GM12878 (cell line): ENCODE measurements at regions not wholly inside any gene's neighbourhood (a gene's known extent, or its start where the extent isn't known, plus 50 kb on each side); places are given as distances from the start of the nearest gene placed in this dataset.

Source experiments
- ATAC-seq: fragments of 200-7000 bp; cut with Tn5 transposase; 3 replicates; pipeline ENCODE4 v1.9.1; 2020; ENCODE audit warnings: mild to moderate bottlenecking, moderate library complexity
- BruUV-seq: library from RNA; stranded (reverse); fragments of 400-500 nt; replicated peaks from 2 replicates; lab custom pipeline; 2021; lab: Mats Ljungman, UMichigan
- CTCF ChIA-PET: fragments of 300-600 bp; sonication (Branson Sonifier 250); formaldehyde crosslinking; extraction: SDS; loops from one replicate; lab custom pipeline; 2021; ENCODE audit warnings: inconsistent platforms; lab: Yijun Ruan, JAX
- POLR2A ChIA-PET: fragments of 350-600 bp; formaldehyde crosslinking; extraction: SDS; loops from one replicate; lab custom pipeline; 2021; ENCODE audit warnings: inconsistent platforms; lab: Charles Lee
- RAD21 ChIA-PET: fragments of 300-600 bp; sonication (Branson Sonifier 250); formaldehyde crosslinking; loops from one replicate; lab custom pipeline; 2023; ENCODE audit warnings: antibody characterized with exemption; ENCODE audit not compliant: unreplicated experiment; lab: Charles Lee
- SMC1A ChIA-PET: fragments of 300-600 bp; sonication (Branson Sonifier 250); formaldehyde crosslinking; loops from one replicate; lab custom pipeline; 2023; ENCODE audit not compliant: unreplicated experiment, uncharacterized antibody; lab: Charles Lee
- DNase-seq: peaks from one replicate; pipeline ENCODE4 v3.0.0-alpha.2; 2011; ENCODE audit warnings: low read depth, low spot score
- FAIRE-seq: peaks from 3 replicates; lab custom pipeline; 2011; peaks lifted over from hg19 to GRCh38; lab: Jason Lieb, UNC
- H2AFZ ChIP-seq: 2 replicates; pipeline ENCODE4 v1.6.0; 2011; ENCODE audit warnings: low read depth, low read length, control low read depth; ENCODE audit not compliant: control insufficient read depth
- H3K27ac ChIP-seq: 2 replicates; pipeline ENCODE4 v1.5.1; 2011; ENCODE audit warnings: control low read depth; ENCODE audit not compliant: control insufficient read depth, insufficient read depth
- H3K27me3 ChIP-seq, 2 experiments: replicated peaks in 1 of 2; 2 replicates each; pipeline versions ENCODE4 v1.6.0 to v1.6.1; 2011; ENCODE audit warnings: low read length in 1 of 2; ENCODE audit not compliant: control insufficient read depth in 2 of 2, insufficient read depth in 2 of 2
- H3K36me3 ChIP-seq, 2 experiments: 2 replicates each; pipeline ENCODE4 v1.5.1; 2011; ENCODE audit warnings: low read length in 1 of 2; ENCODE audit not compliant: control insufficient read depth in 2 of 2, insufficient read depth in 2 of 2
- H3K4me1 ChIP-seq: 2 replicates; pipeline ENCODE4 v1.6.1; 2011; ENCODE audit warnings: mild to moderate bottlenecking, low read length, moderate library complexity, mixed read lengths; ENCODE audit not compliant: control insufficient read depth, insufficient read depth
- H3K4me2 ChIP-seq: 2 replicates; pipeline ENCODE4 v1.6.0; 2011; ENCODE audit warnings: control low read depth; ENCODE audit not compliant: control insufficient read depth, insufficient read depth
- H3K4me3 ChIP-seq: fragments of 200-600 bp; sonication (generic); 2 replicates; pipeline ENCODE4 v1.5.1; 2016
- H3K79me2 ChIP-seq: 2 replicates; pipeline ENCODE4 v1.6.0; 2011; ENCODE audit warnings: low read length; ENCODE audit not compliant: control insufficient read depth, insufficient read depth
- H3K9ac ChIP-seq: 2 replicates; pipeline ENCODE4 v1.8.0; 2011; ENCODE audit warnings: low read length, control low read depth, mixed read lengths; ENCODE audit not compliant: control insufficient read depth, insufficient read depth
- H3K9me3 ChIP-seq: replicated peaks from 3 replicates; pipeline ENCODE4 v1.5.1; 2011; ENCODE audit warnings: mild to moderate bottlenecking, low read length; ENCODE audit not compliant: control insufficient read depth, insufficient read depth
- H4K20me1 ChIP-seq: 2 replicates; pipeline ENCODE4 v1.6.0; 2011; ENCODE audit not compliant: control insufficient read depth, insufficient read depth
- CREB1 ChIP-seq: IDR thresholded peaks from 2 replicates; pipeline ENCODE4 v1.6.1; 2012; ENCODE audit warnings: low read depth, mild to moderate bottlenecking, inconsistent platforms
- DPF2 ChIP-seq: fragments of 450-650 bp; IDR thresholded peaks from 2 replicates; pipeline ENCODE4 v1.6.1; 2017; ENCODE audit warnings: mild to moderate bottlenecking
- ETV6 ChIP-seq, 2 experiments: fragments of 450-650 bp in 1 of 2; IDR thresholded peaks in 1 of 2; conservative IDR thresholded peaks in 1 of 2; 2 replicates each; pipeline ENCODE4 v1.6.1; 2014; ENCODE audit warnings: antibody characterized with exemption in 1 of 2, borderline replicate concordance in 1 of 2, low read depth in 1 of 2, mild to moderate bottlenecking in 1 of 2, moderate library complexity in 1 of 2
- EZH2 ChIP-seq: IDR thresholded peaks from 2 replicates; pipeline ENCODE4 v1.6.1; 2012; ENCODE audit warnings: low read depth, mild to moderate bottlenecking, control low read depth, inconsistent platforms, low read length, borderline replicate concordance; ENCODE audit not compliant: control insufficient read depth
- GABPA ChIP-seq: IDR thresholded peaks from 2 replicates; pipeline ENCODE4 v1.6.1; 2014; ENCODE audit warnings: antibody characterized with exemption, low read depth, mild to moderate bottlenecking, inconsistent platforms
- JUNB ChIP-seq: IDR thresholded peaks from 2 replicates; pipeline ENCODE4 v1.6.1; 2016; ENCODE audit warnings: antibody characterized with exemption, mild to moderate bottlenecking
- NRF1 ChIP-seq: conservative IDR thresholded peaks from 2 replicates; pipeline ENCODE4 v1.6.1; 2011; ENCODE audit warnings: mild to moderate bottlenecking, low read depth, low read length, improper control_type of control experiment
- POLR2AphosphoS5 ChIP-seq: IDR thresholded peaks from 2 replicates; pipeline ENCODE4 v1.6.1; 2011; ENCODE audit warnings: mild to moderate bottlenecking, low read length, inconsistent platforms
- POU2F2 ChIP-seq: IDR thresholded peaks from 3 replicates; pipeline ENCODE4 v1.6.1; 2011; ENCODE audit warnings: low read depth, mild to moderate bottlenecking, low read length, borderline replicate concordance
- RB1 ChIP-seq: fragments of 450-650 bp; formaldehyde crosslinking; IDR thresholded peaks from 2 replicates; pipeline ENCODE4 v1.6.1; 2017; ENCODE audit warnings: mild to moderate bottlenecking, borderline replicate concordance
- SMAD5 ChIP-seq: IDR thresholded peaks from 2 replicates; pipeline ENCODE4 v1.6.1; 2016; ENCODE audit warnings: antibody characterized with exemption, low read depth
- TARDBP ChIP-seq: IDR thresholded peaks from 2 replicates; pipeline ENCODE4 v1.6.1; 2016; ENCODE audit warnings: borderline replicate concordance
- TBL1XR1 ChIP-seq: IDR thresholded peaks from 2 replicates; pipeline ENCODE4 v1.6.1; 2012; ENCODE audit warnings: low read depth, low read length, improper control_type of control experiment
- ZBED1 ChIP-seq: IDR thresholded peaks from 2 replicates; pipeline ENCODE4 v1.6.1; 2016; ENCODE audit warnings: borderline replicate concordance
- ZNF24 ChIP-seq: fragments of 450-650 bp; IDR thresholded peaks from 2 replicates; pipeline ENCODE4 v1.6.1; 2017; ENCODE audit warnings: antibody characterized with exemption, mild to moderate bottlenecking
- WGBS: methylation state at CpG from one replicate; pipeline ENCODE4 v1.1.6; 2016; ENCODE audit warnings: low lambda C conversion rate; ENCODE audit not compliant: insufficient replicate concordance, insufficient coverage; ENCODE audit errors: missing lambda C conversion rate; 5-methylcytosine and 5-hydroxymethylcytosine counted together
- in situ Hi-C: fragments of 300-500 bp; cut with MboI; formaldehyde crosslinking; loops from 9 replicates; pipeline ENCODE4 v1.14.3; 2018; ENCODE audit warnings: mixed read lengths
- intact Hi-C: fragments of 100-400 bp; cut with micrococcal nuclease; formaldehyde crosslinking; loops from one replicate; pipeline ENCODE4 v1.14.2; 2022; ENCODE audit not compliant: unreplicated experiment
- TF ChIP-seq, protein P1 (sequence below): IDR thresholded peaks from 2 replicates; pipeline ENCODE4 v1.6.1; 2012; ENCODE audit warnings: mild to moderate bottlenecking, low read depth, low read length
- TF ChIP-seq, protein P2 (sequence below): fragments of 450-650 bp; IDR thresholded peaks from 2 replicates; pipeline ENCODE4 v1.6.1; 2017; ENCODE audit warnings: mild to moderate bottlenecking

DNA sequence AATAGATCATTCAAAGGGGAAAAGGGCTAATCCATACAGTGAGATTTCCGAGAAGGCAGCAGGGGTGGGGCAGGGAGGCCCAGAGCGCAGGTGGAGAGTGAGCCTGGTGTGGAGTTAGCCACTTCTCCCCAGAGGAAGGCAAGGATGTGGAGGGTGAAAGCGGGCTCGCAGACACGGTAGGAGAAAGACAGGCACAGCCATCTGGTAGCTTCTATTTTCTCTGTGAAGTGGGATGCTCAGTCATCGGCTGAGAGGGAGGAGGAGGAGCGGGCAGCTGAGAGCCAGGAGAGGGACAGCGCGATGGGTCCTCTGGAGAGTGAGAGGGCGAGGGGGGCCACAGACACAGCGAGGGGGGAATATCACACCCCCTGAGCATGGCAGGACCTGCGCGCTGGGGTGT lies 153.3 kb upstream of the NDUFV2 start:
- ATAC-seq (no peak), DNase-seq (no peak)
- CTCF ChIA-PET = no interaction called here
- no peaks in the 10 kb centered on the region for H3K9me3 ChIP-seq
- TF ChIP-seq NRF1 (no peak), POU2F2 (no peak), EZH2 (no peak), POLR2AphosphoS5 (no peak), ZNF24 (no peak), TBL1XR1 (no peak), JUNB (no peak), DPF2 (no peak), RB1 (no peak), CREB1 (no peak), ZBED1 (no peak), ETV6 (conservative IDR thresholded peaks at IDR 0.05 in 1 of 2, IDR thresholded peaks at IDR 0.05 in 1 of 2; ENCODE audit: borderline replicate concordance in 1 of 2, low read depth in 1 of 2) (no peak), SMAD5 (no peak), TARDBP (no peak), GABPA (no peak)
- TF ChIP-seq, protein P1, sequence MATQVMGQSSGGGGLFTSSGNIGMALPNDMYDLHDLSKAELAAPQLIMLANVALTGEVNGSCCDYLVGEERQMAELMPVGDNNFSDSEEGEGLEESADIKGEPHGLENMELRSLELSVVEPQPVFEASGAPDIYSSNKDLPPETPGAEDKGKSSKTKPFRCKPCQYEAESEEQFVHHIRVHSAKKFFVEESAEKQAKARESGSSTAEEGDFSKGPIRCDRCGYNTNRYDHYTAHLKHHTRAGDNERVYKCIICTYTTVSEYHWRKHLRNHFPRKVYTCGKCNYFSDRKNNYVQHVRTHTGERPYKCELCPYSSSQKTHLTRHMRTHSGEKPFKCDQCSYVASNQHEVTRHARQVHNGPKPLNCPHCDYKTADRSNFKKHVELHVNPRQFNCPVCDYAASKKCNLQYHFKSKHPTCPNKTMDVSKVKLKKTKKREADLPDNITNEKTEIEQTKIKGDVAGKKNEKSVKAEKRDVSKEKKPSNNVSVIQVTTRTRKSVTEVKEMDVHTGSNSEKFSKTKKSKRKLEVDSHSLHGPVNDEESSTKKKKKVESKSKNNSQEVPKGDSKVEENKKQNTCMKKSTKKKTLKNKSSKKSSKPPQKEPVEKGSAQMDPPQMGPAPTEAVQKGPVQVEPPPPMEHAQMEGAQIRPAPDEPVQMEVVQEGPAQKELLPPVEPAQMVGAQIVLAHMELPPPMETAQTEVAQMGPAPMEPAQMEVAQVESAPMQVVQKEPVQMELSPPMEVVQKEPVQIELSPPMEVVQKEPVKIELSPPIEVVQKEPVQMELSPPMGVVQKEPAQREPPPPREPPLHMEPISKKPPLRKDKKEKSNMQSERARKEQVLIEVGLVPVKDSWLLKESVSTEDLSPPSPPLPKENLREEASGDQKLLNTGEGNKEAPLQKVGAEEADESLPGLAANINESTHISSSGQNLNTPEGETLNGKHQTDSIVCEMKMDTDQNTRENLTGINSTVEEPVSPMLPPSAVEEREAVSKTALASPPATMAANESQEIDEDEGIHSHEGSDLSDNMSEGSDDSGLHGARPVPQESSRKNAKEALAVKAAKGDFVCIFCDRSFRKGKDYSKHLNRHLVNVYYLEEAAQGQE = no peak
- TF ChIP-seq, protein P2, sequence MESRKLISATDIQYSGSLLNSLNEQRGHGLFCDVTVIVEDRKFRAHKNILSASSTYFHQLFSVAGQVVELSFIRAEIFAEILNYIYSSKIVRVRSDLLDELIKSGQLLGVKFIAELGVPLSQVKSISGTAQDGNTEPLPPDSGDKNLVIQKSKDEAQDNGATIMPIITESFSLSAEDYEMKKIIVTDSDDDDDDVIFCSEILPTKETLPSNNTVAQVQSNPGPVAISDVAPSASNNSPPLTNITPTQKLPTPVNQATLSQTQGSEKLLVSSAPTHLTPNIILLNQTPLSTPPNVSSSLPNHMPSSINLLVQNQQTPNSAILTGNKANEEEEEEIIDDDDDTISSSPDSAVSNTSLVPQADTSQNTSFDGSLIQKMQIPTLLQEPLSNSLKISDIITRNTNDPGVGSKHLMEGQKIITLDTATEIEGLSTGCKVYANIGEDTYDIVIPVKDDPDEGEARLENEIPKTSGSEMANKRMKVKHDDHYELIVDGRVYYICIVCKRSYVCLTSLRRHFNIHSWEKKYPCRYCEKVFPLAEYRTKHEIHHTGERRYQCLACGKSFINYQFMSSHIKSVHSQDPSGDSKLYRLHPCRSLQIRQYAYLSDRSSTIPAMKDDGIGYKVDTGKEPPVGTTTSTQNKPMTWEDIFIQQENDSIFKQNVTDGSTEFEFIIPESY = no peak
- TF ChIP-seq, all 136 proteins: peak for 0
- Histone ChIP-seq H3K27ac (no peak overlapping the region), H4K20me1 (no peaks in the 10 kb centered on the region), H3K36me3 (no peaks in the 10 kb centered on the region), H3K79me2 (no peaks in the 10 kb centered on the region), H3K4me2 (no peak overlapping the region), H3K4me3 (no peak overlapping the region), H3K27me3 (no peaks in the 10 kb centered on the region; a peak in 1 of 4 replicates), H3K9ac (no peak overlapping the region), H3K4me1 (no peaks in the 10 kb centered on the region), H2AFZ (no peak overlapping the region)
- no TSS peak for BruUV-seq
- in situ Hi-C loops (loop anchor here (25.0 kb wide), 1 partner anchor 2012 kb away; no protein-coding TSS in a partner anchor), intact Hi-C loops (no loop called here)
- FAIRE-seq = no peak
- WGBS = 19% methylated on average over 13 of the region's 13 CpGs
- ChIA-PET SMC1A (no interaction called here), RAD21 (no interaction called here), POLR2A (no interaction called here)
